LNCaP clone FGC (cell line): ENCODE measurements at regions not wholly inside any gene's neighbourhood (a gene's known extent, or its start where the extent isn't known, plus 50 kb on each side); places are given as distances from the start of the nearest gene placed in this dataset.

ENCODE experiments used
- DNase-seq: peaks from one replicate; pipeline ENCODE4 v3.0.0-alpha.2; 2011; ENCODE audit warnings: low read depth
- H3K4me3 ChIP-seq: 2 replicates; pipeline ENCODE4 v1.5.1; 2011; ENCODE audit warnings: mild to moderate bottlenecking, low read depth, low read length, control low read depth
- CTCF ChIP-seq: IDR thresholded peaks from 2 replicates; pipeline ENCODE4 v1.5.1; 2012; ENCODE audit warnings: mild to moderate bottlenecking; ENCODE audit not compliant: control insufficient read depth, insufficient read depth; ENCODE audit errors: extremely low read depth

- DNase-seq = no peak
- H3K4me3 ChIP-seq = no peak overlapping the region
- no peak for TF ChIP-seq CTCF
These were observed 186.7 kb downstream of the INSIG2 start for GRCh38 chr2:118274841-118275510.

DNA sequence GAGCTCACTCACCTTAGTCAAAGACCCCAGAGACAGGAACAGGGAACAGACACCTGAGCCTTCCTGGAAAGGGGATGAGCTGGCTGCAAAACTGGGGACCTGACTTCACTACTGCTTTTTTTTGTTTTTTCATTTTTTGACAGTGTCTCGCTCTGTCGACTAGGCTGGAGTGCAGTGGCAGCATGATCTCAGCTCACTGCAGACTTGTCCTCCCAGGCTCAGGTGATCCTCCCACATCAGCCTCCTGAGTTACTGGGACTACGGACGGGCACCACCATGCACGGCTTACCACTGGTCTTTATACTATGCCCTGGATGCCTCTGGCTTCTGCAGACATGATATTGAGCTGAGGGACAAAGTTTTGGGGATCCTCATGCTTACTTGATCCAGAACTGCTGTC is 184.1 kb downstream of the INSIG2 start:
- H3K4me3 ChIP-seq = no peak overlapping the region
- TF ChIP-seq CTCF = no peak
- DNase-seq = no peak

DNA sequence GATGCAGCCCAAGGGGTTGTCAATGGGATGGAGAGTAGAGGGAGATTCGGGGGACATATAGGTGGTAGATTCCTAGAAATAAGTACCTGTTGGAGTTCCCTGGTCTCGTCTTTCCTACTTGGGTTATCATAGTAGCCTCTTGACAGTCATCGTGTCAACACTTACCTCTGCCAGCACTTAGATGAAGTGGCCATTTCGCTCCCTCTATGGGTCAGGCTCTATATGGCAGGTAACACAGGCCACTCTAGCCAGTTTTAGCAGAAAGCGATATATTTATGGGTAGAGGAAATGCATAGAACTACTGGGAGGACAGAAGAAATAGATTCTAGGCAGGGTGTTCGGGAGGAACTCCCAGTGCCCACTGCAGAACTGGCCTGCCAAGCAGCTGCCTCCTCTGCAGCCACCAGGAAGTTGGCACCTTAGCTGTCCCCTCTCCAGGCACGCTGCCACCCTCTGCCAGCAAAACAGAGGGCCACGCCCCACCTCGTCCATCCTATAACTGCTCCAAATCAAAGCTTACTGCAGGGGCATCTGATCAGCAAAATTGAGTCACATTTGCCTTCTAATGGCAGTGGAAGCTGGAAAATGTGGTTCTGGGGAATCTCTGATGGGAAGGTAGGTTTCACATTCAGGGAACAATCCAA is 181.3 kb downstream of the INSIG2 start:
- DNase-seq = peak; percentile 14
- H3K4me3 ChIP-seq = no peak overlapping the region
- peak; percentile 43 for TF ChIP-seq CTCF

GRCh38 chr2:118268268-118268667 is 180.0 kb downstream of the INSIG2 start:
- TF ChIP-seq CTCF = no peak
- no peak overlapping the region for H3K4me3 ChIP-seq
- DNase-seq = no peak

DNA sequence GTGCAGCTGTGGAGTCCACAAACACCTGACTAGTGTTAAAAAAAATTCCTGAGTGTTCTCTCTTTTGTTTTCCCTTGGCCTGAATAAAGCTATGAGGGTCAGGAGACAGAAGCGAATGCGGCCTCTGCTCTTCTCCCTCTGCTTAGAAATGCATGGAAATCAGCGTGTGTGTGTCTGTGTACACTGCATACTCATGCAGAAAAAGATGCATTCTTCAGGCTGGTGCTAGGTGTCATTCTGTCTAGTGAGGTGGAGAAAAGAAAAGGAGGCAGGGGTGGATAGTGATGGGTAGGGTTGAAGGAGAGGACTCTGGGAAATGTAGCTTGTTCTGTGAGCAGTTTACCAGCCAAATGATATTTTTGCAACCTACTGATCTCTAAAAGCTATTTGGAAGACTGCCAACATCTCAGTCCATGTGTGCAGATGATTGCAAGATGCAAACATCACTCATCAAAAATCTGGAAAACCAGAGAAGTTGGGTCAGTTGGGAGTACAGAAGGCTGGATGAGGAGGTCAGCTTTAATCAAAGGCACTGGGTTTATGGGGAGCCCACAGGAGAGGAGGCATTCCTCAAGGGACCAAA is 177.7 kb downstream of the INSIG2 start:
- TF ChIP-seq CTCF = no peak
- DNase-seq = no peak
- H3K4me3 ChIP-seq = no peak overlapping the region

DNA sequence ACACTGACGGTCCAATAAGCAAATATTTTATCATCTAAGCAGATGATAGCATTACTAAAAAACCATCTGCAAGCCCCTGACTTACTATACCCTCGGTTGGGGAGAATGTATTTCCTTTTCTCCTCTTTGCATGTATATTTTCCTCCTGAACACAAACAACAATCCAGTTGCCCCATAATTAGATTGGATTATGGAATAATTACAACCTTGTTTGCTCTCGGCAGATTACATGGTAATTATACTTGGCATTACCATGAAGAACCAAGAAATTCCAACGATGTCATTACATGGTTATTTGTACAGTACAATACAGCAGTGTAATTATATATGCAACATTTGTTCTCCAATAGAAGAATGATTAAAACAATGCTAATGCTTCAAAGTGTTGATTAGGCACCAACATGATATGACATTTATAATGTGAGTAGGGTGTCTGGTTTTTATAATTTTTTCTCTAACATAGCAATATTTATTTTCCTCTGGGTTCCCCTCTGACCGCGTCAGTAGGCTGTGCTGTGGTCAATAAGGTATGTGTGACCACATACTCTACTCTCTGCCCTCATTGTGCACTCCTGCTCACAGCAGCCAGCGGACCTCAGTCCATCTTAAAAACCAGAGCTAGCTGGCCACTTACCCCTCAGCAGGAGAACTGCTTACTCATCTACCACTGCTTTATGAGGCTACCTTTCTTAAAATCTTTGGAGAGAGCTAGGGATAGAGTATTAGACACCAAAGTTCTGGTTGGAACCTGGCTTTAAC is 176.1 kb downstream of the INSIG2 start:
- no peak for DNase-seq
- H3K4me3 ChIP-seq = no peak overlapping the region
- no peak for TF ChIP-seq CTCF
